ENCODE measurements at regions not wholly inside any gene's neighbourhood (a gene's known extent, or its start where the extent isn't known, plus 50 kb on each side); places are given as distances from the start of the nearest gene placed in this dataset.

DNA sequence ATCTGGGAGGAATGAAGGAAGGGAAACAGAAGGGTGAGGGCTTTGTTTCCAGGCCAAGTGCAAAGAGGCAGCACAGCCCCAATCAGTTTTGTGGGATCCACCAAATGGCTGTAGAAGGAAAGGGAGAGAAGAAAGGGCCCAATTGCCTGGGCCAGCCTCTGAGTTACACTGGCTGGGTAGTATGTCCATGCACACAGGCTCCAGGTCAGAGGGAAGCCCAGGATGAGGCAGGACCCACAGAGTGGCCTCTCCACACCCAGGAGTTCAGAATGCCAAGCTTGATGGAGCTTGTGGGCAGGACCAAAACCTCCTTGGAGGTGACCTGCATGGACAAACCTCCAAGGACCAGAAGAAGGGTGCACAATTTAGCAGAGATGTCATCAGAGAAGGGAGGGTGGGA is 178.2 kb upstream of the TSHZ3 start:
- Histone ChIP-seq H3K36me3 (replicated peaks; ENCODE audit: low read depth, low read length) (no peaks in the 10 kb centered on the region), H3K79me2 (ENCODE audit: low read length) (no peaks in the 10 kb centered on the region), H3K4me2 (ENCODE audit: low read length) (no peak overlapping the region), H3K4me3 (ENCODE audit: low read length) (no peak overlapping the region), H3K27ac (ENCODE audit: low read length) (no peak overlapping the region), H3K9ac (ENCODE audit: low read length) (no peak overlapping the region), H2AFZ (ENCODE audit: low read depth, low read length) (no peak overlapping the region), H3K27me3 (ENCODE audit: low read depth, low read length) (no peaks in the 10 kb centered on the region), H3K9me3 (ENCODE audit: insufficient read depth, low read length) (no peaks in the 10 kb centered on the region; the same call in 1 of the 2 replicates), H3K4me1 (ENCODE audit: low read length) (no peaks in the 10 kb centered on the region), H4K20me1 (ENCODE audit: insufficient read depth, low read length) (no peaks in the 10 kb centered on the region)
- TF ChIP-seq EZH2phosphoT487 (IDR thresholded peaks at IDR 0.05; ENCODE audit: low read depth), result no peak
- TF ChIP-seq, protein P1, sequence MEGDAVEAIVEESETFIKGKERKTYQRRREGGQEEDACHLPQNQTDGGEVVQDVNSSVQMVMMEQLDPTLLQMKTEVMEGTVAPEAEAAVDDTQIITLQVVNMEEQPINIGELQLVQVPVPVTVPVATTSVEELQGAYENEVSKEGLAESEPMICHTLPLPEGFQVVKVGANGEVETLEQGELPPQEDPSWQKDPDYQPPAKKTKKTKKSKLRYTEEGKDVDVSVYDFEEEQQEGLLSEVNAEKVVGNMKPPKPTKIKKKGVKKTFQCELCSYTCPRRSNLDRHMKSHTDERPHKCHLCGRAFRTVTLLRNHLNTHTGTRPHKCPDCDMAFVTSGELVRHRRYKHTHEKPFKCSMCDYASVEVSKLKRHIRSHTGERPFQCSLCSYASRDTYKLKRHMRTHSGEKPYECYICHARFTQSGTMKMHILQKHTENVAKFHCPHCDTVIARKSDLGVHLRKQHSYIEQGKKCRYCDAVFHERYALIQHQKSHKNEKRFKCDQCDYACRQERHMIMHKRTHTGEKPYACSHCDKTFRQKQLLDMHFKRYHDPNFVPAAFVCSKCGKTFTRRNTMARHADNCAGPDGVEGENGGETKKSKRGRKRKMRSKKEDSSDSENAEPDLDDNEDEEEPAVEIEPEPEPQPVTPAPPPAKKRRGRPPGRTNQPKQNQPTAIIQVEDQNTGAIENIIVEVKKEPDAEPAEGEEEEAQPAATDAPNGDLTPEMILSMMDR (IDR thresholded peaks at IDR 0.05; ENCODE audit: low read depth, low read length), result no peak

DNA sequence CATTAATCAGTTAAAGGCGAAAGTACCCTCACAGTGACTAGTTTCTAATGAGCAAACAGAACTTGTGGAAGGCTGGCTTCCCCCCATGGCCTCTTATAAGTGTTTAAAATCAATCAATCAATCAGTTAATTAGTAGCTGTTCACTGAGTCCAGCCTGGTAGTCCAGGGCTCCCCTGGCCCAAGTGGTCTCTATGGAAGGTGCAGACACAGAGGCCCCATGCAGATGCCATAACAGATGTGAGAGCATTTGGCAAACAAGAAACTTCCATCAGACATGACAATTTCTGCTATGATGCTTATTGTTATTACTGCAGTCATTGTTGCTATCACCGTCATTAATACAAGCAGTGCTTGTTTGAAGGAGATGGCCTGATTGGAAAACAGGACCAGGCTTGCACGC is 179.0 kb upstream of the TSHZ3 start:
- TF ChIP-seq EZH2phosphoT487 (IDR thresholded peaks at IDR 0.05; ENCODE audit: low read depth), result no peak
- TF ChIP-seq, protein P1 (IDR thresholded peaks at IDR 0.05; ENCODE audit: low read depth, low read length), result no peak
- Histone ChIP-seq H3K4me3 (ENCODE audit: low read length) (no peak overlapping the region), H3K4me1 (ENCODE audit: low read length) (no peaks in the 10 kb centered on the region), H4K20me1 (ENCODE audit: insufficient read depth, low read length) (no peaks in the 10 kb centered on the region), H3K9me3 (ENCODE audit: insufficient read depth, low read length) (no peaks in the 10 kb centered on the region; the same call in 1 of the 2 replicates), H3K79me2 (ENCODE audit: low read length) (no peaks in the 10 kb centered on the region), H3K9ac (ENCODE audit: low read length) (no peak overlapping the region), H3K27ac (ENCODE audit: low read length) (no peak overlapping the region), H2AFZ (ENCODE audit: low read depth, low read length) (no peak overlapping the region), H3K27me3 (ENCODE audit: low read depth, low read length) (no peaks in the 10 kb centered on the region), H3K4me2 (ENCODE audit: low read length) (no peak overlapping the region), H3K36me3 (replicated peaks; ENCODE audit: low read depth, low read length) (no peaks in the 10 kb centered on the region)

DNA sequence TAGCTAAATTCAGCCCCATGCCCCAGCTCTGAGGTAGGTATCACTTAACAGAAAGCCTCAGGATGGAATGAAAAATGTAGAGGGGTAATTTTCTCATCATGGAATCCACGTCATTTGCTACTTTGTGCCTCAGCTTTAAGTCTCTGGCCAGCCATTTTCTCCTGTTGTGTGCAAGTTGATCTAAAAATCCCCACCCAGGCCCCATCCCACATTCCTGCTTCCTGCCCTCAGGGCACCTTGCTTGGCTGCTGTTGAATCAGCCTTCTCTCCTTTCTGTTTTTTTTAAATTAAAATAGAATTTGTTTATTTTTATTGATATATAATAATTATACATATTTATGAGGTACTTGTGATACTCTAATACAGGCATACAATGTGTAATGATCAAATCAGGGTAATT is 179.9 kb upstream of the TSHZ3 start:
- H3K36me3 ChIP-seq (replicated peaks; ENCODE audit: low read depth, low read length), result no peaks in the 10 kb centered on the region
- no peaks in the 10 kb centered on the region; the same call in 1 of the 2 replicates for H3K9me3 ChIP-seq (ENCODE audit: insufficient read depth, low read length)
- no peak overlapping the region for H3K27ac ChIP-seq (ENCODE audit: low read length)
- no peaks in the 10 kb centered on the region for H3K79me2 ChIP-seq (ENCODE audit: low read length)
- H2AFZ ChIP-seq (ENCODE audit: low read depth, low read length), result no peak overlapping the region
- no peaks in the 10 kb centered on the region for H4K20me1 ChIP-seq (ENCODE audit: insufficient read depth, low read length)
- H3K4me3 ChIP-seq (ENCODE audit: low read length), result no peak overlapping the region
- H3K9ac ChIP-seq (ENCODE audit: low read length), result no peak overlapping the region
- H3K4me1 ChIP-seq (ENCODE audit: low read length), result no peaks in the 10 kb centered on the region
- H3K27me3 ChIP-seq (ENCODE audit: low read depth, low read length), result no peaks in the 10 kb centered on the region
- no peak for TF ChIP-seq EZH2phosphoT487 (IDR thresholded peaks at IDR 0.05; ENCODE audit: low read depth)
- TF ChIP-seq, protein P1 (IDR thresholded peaks at IDR 0.05; ENCODE audit: low read depth, low read length), result no peak
- no peak overlapping the region for H3K4me2 ChIP-seq (ENCODE audit: low read length)

DNA sequence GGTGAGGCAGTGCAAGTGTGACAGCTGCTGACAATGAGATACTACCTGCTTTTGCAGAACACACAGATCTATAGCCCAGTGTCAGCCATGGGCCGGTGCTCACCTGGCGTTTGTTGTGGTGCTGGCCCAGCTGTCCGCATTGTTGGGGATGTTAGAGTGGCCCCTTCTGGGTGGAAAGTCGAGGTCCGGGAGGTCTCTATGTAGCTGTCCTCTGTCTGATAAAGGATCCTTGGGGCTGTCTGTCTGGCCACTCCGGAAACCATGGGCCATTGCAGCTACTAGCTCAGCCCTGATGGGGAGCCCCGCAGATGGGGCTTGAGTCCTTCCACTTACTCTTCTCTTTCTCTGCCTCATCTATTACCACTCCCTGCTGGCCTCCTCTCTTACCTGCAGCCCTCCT is 181.5 kb upstream of the TSHZ3 start:
- TF ChIP-seq EZH2phosphoT487 (IDR thresholded peaks at IDR 0.05; ENCODE audit: low read depth), result no peak
- TF ChIP-seq, protein P1 (IDR thresholded peaks at IDR 0.05; ENCODE audit: low read depth, low read length), result no peak
- H3K36me3 ChIP-seq (replicated peaks; ENCODE audit: low read depth, low read length), result no peaks in the 10 kb centered on the region
- no peaks in the 10 kb centered on the region for H3K27me3 ChIP-seq (ENCODE audit: low read depth, low read length)
- H3K79me2 ChIP-seq (ENCODE audit: low read length), result no peaks in the 10 kb centered on the region
- no peak overlapping the region for H3K4me2 ChIP-seq (ENCODE audit: low read length)
- no peaks in the 10 kb centered on the region; the same call in 1 of the 2 replicates for H3K9me3 ChIP-seq (ENCODE audit: insufficient read depth, low read length)
- H4K20me1 ChIP-seq (ENCODE audit: insufficient read depth, low read length), result no peaks in the 10 kb centered on the region
- H3K9ac ChIP-seq (ENCODE audit: low read length), result no peak overlapping the region
- H2AFZ ChIP-seq (ENCODE audit: low read depth, low read length), result no peak overlapping the region
- H3K4me3 ChIP-seq (ENCODE audit: low read length), result no peak overlapping the region
- no peaks in the 10 kb centered on the region for H3K4me1 ChIP-seq (ENCODE audit: low read length)
- no peak overlapping the region for H3K27ac ChIP-seq (ENCODE audit: low read length)

Measured in OCI-LY3 (cell line).